ENCODE measurements at regions not wholly inside any gene's neighbourhood (a gene's known extent, or its start where the extent isn't known, plus 50 kb on each side); places are given as distances from the start of the nearest gene placed in this dataset.
"Not testable (repeated sequence)": the region's sequence is repeated elsewhere in the genome, so short reads cannot be mapped to it uniquely, and the experiment has no call there.

DNA sequence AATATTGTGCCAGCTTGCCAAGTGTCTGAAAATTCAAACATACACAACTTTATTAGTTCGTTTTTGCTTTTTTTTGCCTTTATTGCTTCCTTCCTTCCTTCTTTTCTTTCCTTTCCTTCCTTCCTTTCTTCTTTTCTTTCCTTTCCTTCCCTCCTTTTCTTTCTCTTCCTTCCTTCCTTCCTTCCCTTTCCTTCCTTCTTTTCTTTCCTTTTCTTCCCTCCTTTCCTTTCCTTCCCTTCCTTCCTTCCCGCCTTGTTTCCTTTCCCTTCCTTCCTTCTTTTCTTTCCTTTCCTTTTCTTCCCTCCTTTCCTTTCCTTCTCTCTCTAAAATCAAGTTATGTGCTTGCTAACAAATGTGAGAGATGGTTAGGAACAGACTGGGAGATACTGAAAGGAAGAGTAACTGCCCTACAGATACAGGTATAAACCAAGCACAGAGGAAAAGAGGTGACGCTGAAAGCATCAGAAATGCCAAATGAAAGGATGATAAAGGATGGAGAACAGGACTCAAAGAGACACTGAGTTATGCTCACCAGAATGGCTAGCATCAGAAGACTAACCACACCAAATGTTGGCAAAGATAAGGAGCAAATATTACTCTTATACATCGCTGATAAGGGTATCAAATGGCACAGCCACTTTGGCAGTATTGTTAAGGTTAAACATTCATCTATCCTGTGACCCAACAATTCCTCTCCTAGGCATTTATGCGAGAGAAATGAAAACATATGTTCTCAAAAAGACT, 151.6 kb downstream of the MREG start:
- TF ChIP-seq, protein P1, sequence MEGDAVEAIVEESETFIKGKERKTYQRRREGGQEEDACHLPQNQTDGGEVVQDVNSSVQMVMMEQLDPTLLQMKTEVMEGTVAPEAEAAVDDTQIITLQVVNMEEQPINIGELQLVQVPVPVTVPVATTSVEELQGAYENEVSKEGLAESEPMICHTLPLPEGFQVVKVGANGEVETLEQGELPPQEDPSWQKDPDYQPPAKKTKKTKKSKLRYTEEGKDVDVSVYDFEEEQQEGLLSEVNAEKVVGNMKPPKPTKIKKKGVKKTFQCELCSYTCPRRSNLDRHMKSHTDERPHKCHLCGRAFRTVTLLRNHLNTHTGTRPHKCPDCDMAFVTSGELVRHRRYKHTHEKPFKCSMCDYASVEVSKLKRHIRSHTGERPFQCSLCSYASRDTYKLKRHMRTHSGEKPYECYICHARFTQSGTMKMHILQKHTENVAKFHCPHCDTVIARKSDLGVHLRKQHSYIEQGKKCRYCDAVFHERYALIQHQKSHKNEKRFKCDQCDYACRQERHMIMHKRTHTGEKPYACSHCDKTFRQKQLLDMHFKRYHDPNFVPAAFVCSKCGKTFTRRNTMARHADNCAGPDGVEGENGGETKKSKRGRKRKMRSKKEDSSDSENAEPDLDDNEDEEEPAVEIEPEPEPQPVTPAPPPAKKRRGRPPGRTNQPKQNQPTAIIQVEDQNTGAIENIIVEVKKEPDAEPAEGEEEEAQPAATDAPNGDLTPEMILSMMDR (conservative IDR thresholded peaks at IDR 0.05): no peak
- H3K27ac ChIP-seq: no peak overlapping the region

DNA sequence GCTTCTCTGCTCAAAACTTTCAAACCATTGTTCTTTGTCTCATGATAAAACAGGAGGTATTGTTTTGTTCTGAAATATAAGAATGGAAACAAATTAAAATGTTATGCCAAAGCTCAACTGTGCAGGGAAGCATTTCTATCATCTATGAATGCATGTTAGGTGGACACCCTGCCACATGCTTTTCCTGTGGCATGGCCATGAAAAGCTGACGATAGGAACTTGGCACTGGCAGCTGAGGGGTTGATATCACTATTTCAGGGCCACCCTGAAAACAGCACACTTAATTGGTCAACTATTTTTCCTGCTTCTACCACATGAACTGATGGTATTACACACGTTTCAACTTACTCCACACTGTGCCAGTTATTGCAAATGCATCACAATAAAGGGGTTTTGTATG, 157.3 kb downstream of the MREG start:
- H3K27ac ChIP-seq: no peak overlapping the region

DNA sequence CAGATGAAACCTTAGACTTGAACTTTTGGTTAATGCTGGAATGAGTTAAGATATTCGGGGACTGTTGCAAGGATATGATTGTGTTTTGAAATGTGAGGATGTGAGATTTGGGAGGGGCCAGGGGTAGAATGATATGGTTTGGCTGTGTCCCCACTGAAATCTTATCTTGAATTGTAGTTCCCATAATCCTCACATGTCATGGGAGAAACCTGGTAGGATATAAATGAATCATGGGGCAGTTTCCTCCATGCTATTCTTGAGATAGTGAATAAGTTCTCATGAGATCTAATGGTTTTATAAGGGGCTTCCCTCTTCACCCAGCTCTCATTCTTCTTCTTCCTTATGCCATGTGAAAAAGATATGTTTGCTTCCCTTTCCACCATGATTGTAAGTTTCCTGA, 158.0 kb downstream of the MREG start:
- not testable (repeated sequence) for H3K27ac ChIP-seq

More for the DNA sequence above, 157.3 kb downstream of the MREG start:
- TF ChIP-seq, protein P1 (conservative IDR thresholded peaks at IDR 0.05): no peak

DNA sequence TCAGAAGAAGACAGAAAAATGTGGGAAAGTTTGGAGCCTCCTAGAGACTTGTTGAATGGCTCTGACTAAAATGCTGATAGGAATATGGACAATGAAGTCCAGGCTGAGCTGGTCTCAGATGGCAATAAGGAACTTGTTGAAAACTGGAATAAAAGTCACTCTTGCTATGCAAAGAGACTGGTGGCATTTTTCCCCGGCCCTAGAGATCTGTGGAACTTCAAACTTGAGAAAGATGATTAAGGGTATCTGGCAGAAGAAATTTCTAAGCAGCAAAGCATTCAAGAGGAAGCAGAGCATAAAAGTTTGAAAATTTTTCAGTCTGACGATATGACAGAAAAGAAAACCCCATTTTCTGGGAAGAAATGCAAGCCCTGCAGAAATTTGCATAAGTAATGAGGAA, 159.3 kb downstream of the MREG start:
- no peak overlapping the region for H3K27ac ChIP-seq
- TF ChIP-seq, protein P1 (conservative IDR thresholded peaks at IDR 0.05): no peak

DNA sequence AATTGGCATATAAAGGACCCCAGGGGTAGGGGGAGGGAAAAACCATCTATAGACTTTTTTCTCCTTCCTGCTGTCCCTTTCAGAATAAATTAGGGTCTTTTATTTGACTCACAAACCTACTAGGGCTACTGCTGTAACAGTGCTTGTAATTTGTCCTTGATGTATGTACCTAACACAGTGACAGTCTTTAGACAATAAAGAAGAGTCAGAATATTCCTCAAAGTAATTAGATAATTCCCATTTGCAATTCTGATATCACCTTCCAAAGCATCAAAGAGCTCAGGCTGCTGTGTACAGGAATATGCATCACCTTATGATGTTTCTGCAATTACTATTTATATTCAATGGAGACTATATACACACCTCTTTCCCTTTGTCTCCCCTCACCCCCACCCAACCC, 161.7 kb downstream of the MREG start:
- no peak overlapping the region for H3K27ac ChIP-seq
- TF ChIP-seq, protein P1 (conservative IDR thresholded peaks at IDR 0.05): no peak

DNA sequence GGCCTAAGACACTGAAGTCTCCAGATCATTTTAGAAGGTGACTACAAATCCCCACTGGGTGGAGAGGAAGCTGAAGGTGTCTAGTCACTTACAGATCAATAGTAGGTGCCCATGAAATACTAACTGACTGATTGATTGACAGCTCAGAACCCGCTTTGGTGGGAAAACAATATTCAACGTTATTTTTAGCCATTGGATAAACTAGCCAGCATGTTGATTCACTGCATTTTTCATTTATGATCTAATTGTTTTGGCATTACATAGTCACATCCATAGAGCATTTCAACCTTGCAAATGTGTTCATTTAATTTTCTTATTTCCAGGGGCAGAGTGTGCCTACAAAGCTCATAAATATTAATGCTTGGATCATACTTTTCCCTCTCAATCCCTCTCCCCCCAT, 162.3 kb downstream of the MREG start:
- TF ChIP-seq, protein P1 (conservative IDR thresholded peaks at IDR 0.05): no peak
- no peak overlapping the region for H3K27ac ChIP-seq

DNA sequence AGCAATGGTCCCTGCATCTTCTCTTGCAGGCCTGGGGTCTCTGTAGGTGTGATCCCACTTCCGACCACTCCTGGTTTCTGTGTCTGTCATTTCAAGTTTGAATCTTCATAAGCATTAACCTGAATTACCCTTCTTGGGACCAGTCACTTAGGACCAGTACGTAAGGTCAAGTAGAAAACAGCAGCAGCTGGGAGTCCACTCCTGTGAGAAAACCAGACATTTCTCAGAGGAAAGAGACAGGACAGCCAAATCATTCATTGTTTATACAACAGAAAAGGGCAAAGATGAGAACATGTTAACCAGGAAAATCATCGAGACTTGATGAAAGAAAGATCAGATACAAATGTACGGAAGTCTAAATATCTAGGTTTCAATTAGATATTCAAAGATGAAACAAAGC, 163.0 kb downstream of the MREG start:
- no peak overlapping the region for H3K27ac ChIP-seq
- TF ChIP-seq, protein P1 (conservative IDR thresholded peaks at IDR 0.05): no peak

DNA sequence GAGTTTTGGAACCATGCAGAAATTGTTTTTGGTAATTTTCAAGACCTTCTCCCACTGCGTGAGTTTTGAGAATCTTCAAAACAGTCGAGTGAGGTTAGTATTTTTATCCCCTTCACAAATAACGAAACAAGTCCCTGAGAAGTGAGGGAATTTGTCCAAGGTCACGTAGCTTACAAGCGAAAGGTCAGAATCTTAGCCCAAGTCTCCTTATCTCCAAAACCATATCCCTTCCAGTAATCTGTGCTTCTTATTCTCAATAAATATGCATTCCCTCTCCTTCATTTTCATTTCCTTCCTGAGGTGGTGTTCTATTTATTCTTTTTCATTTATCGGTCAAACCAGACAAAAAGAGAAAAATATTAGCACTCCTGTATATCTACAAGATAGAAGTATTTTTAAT, 163.6 kb downstream of the MREG start:
- TF ChIP-seq, protein P1 (conservative IDR thresholded peaks at IDR 0.05): no peak
- no peak overlapping the region for H3K27ac ChIP-seq

Measured in VCaP (cell line).